Skeletal muscle tissue (tissue), 3 donors: ENCODE measurements at regions not wholly inside any gene's neighbourhood (a gene's known extent, or its start where the extent isn't known, plus 50 kb on each side); places are given as distances from the start of the nearest gene placed in this dataset.
"Not testable (repeated sequence)": the region's sequence is repeated elsewhere in the genome, so short reads cannot be mapped to it uniquely, and the experiment has no call there.

Source experiments
- H3K27ac ChIP-seq: one replicate; pipeline ENCODE4 v1.7.0; 2013; ENCODE audit warnings: mild to moderate bottlenecking, low read depth, low read length, inconsistent platforms
- H3K27me3 ChIP-seq, 3 donors: one replicate each; pipeline ENCODE4 v1.7.0; 2013; ENCODE audit warnings: low read length in 3 of 3; ENCODE audit not compliant: control insufficient read depth in 3 of 3, insufficient read depth in 3 of 3
- H3K36me3 ChIP-seq, 3 donors: one replicate each; pipeline ENCODE4 v1.7.0; 2013; ENCODE audit warnings: low read length in 3 of 3; ENCODE audit not compliant: control insufficient read depth in 3 of 3, insufficient read depth in 3 of 3
- H3K4me1 ChIP-seq, 3 donors: one replicate each; pipeline ENCODE4 v1.7.0; 2013; ENCODE audit warnings: low read length in 3 of 3, mild to moderate bottlenecking in 3 of 3; ENCODE audit not compliant: control insufficient read depth in 3 of 3, insufficient read depth in 3 of 3
- H3K4me3 ChIP-seq, 3 donors: one replicate each; pipeline ENCODE4 v1.7.0; 2013; ENCODE audit warnings: low read length in 3 of 3
- H3K9ac ChIP-seq, 3 donors: one replicate each; pipeline ENCODE4 v1.7.0; 2013; ENCODE audit warnings: low read length in 3 of 3, mild to moderate bottlenecking in 3 of 3, moderate library complexity in 2 of 3, low read depth in 1 of 3
- H3K9me3 ChIP-seq, 3 donors: one replicate each; pipeline ENCODE4 v1.7.0; 2013; ENCODE audit warnings: low read length in 3 of 3; ENCODE audit not compliant: control insufficient read depth in 3 of 3
- donor health status: Osteomylitis.

GRCh38 chr11:92594251-92594650 is 369.6 kb downstream of the FAT3 start:
- no peaks in the 10 kb centered on the region for H3K27me3 ChIP-seq
- H3K4me1 ChIP-seq = no peaks in the 10 kb centered on the region
- no peak overlapping the region for H3K27ac ChIP-seq
- no peak overlapping the region for H3K9ac ChIP-seq
- no peaks in the 10 kb centered on the region for H3K36me3 ChIP-seq
- no peak overlapping the region for H3K4me3 ChIP-seq
- no peaks in the 10 kb centered on the region for H3K9me3 ChIP-seq

- Histone ChIP-seq H3K36me3 (no peaks in the 10 kb centered on the region), H3K4me3 (no peak overlapping the region), H3K9ac (no peak overlapping the region), H3K27me3 (no peaks in the 10 kb centered on the region), H3K4me1 (no peaks in the 10 kb centered on the region), H3K9me3 (no peaks in the 10 kb centered on the region), H3K27ac (no peak overlapping the region)
Observed at GRCh38 chr11:92595052-92595451, 370.4 kb downstream of the FAT3 start.

- H3K36me3 ChIP-seq = no peaks in the 10 kb centered on the region
- no peak overlapping the region for H3K27ac ChIP-seq
- no peaks in the 10 kb centered on the region for H3K9me3 ChIP-seq
- no peaks in the 10 kb centered on the region for H3K4me1 ChIP-seq
- no peak overlapping the region for H3K9ac ChIP-seq
- no peaks in the 10 kb centered on the region for H3K27me3 ChIP-seq
- H3K4me3 ChIP-seq = no peak overlapping the region
Observed at GRCh38 chr11:92596596-92597317, 372.1 kb downstream of the FAT3 start.

- Histone ChIP-seq H3K4me1 (no peaks in the 10 kb centered on the region), H3K9me3 (no peaks in the 10 kb centered on the region), H3K27ac (no peak overlapping the region), H3K9ac (no peak overlapping the region), H3K27me3 (no peaks in the 10 kb centered on the region), H3K4me3 (no peak overlapping the region), H3K36me3 (no peaks in the 10 kb centered on the region)
Observed at GRCh38 chr11:92601048-92601447, 368.4 kb upstream of the MTNR1B start.

DNA sequence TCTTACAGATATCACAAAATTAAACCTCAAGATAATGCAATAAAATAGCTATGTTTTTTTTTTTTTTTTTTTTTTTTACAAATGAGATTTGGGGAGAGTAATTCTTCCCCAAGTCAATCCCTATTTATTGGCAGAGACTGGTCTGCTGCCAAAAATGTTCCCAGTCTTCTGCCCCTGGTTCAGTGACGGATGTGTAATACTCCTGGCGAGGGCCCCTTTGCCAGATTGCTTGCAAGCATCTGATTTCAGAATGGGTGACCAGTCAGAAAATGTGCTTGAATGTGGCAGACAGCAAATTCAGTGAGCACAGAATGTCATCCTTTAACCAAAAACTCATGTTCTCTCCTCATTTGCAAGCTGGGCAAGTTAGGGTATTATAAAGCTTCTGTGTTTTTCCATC is 363.8 kb upstream of the MTNR1B start:
- Histone ChIP-seq H3K9me3 (no peaks in the 10 kb centered on the region), H3K4me3 (no peak overlapping the region), H3K9ac (no peak overlapping the region), H3K36me3 (no peaks in the 10 kb centered on the region), H3K27me3 (no peaks in the 10 kb centered on the region), H3K4me1 (no peaks in the 10 kb centered on the region), H3K27ac (no peak overlapping the region)

DNA sequence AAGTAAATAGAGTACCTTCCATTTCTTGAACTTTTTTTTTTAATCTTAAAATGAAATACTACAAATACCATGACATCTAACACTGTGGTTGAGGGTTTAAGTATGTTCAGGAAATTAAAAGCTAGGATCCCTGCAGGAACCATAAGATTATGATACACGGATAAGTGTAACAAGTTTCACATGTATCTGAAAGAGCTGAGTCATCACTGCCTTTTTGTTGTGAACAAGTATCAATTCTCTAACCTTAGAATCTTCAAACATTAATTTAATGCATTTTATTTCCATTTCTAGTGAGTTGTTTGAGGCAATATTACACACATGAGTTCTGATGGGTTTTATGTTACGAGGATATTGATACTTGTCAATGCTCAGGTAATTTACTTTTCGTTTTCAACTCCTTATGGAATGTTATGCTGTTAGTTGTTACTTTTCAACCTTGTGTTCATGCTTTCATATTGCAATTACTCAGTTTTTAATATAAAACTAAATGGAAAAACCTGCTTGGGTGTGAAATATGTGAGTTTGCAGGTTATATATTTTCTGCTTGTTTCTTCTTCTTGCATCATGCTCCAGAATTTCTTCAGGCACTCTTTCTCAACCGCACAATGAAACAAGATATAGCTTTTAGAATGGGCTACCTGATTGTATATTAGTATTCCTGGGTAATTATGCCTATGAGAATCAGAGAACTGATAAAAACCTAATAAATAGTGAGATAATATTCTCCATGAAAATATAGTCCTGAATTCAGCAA is 361.3 kb upstream of the MTNR1B start:
- no peaks in the 10 kb centered on the region for H3K4me1 ChIP-seq
- no peaks in the 10 kb centered on the region for H3K36me3 ChIP-seq
- H3K27ac ChIP-seq = no peak overlapping the region
- no peak overlapping the region for H3K9ac ChIP-seq
- H3K27me3 ChIP-seq = no peaks in the 10 kb centered on the region
- H3K4me3 ChIP-seq = no peak overlapping the region
- no peaks in the 10 kb centered on the region for H3K9me3 ChIP-seq

DNA sequence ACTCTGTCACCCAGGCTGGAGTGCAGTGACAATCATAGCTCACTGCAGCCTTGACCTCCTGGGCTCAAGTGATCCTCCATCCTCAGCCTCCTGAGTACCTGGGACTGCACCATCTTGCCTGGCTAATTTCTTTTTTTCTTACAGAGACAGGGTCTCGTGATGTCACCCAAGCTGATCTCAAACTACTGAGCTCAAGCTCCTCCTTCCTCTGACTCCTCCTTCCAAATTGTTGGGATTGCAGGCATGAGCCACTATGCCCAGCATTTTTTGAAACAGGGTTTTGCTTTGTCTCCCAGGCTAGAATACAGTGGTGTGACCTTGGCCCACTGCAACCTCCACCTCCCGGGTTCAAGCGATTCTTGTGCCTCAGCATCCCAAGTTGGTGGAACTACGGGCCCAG is 358.3 kb upstream of the MTNR1B start:
- no peak overlapping the region for H3K27ac ChIP-seq
- no peak overlapping the region for H3K9ac ChIP-seq
- H3K4me3 ChIP-seq = no peak overlapping the region
- H3K27me3 ChIP-seq = no peaks in the 10 kb centered on the region
- no peaks in the 10 kb centered on the region for H3K4me1 ChIP-seq
- no peaks in the 10 kb centered on the region for H3K9me3 ChIP-seq
- no peaks in the 10 kb centered on the region for H3K36me3 ChIP-seq

DNA sequence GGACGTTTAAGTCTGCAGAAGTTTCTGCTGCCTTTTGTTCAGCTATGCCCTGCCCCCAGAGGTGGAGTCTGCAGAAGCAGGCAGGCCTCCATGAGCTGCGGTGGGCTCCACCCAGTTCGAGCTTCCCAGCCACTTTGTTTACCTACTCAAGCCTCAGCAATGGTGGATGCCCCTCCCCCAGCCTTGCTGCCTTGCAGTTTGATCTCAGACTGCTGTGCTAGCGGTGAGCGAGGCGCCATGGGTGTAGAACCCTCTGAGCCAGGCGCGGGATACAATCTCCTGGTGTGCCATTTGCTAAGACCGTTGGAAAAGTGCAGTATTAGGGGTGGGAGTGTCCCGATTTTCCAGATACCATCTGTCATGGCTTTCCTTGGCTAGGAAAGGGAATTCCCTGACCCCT is 351.4 kb upstream of the MTNR1B start:
- not testable (repeated sequence) for H3K9me3 ChIP-seq, H3K9ac ChIP-seq, H3K36me3 ChIP-seq, H3K4me1 ChIP-seq, H3K27ac ChIP-seq, H3K4me3 ChIP-seq, H3K27me3 ChIP-seq

- Histone ChIP-seq H3K4me1 (no peaks in the 10 kb centered on the region), H3K9me3 (no peaks in the 10 kb centered on the region), H3K27me3 (no peaks in the 10 kb centered on the region), H3K36me3 (no peaks in the 10 kb centered on the region), H3K4me3 (no peak overlapping the region), H3K9ac (no peak overlapping the region), H3K27ac (no peak overlapping the region)
Observed at GRCh38 chr11:92623055-92623454, 346.4 kb upstream of the MTNR1B start.

DNA sequence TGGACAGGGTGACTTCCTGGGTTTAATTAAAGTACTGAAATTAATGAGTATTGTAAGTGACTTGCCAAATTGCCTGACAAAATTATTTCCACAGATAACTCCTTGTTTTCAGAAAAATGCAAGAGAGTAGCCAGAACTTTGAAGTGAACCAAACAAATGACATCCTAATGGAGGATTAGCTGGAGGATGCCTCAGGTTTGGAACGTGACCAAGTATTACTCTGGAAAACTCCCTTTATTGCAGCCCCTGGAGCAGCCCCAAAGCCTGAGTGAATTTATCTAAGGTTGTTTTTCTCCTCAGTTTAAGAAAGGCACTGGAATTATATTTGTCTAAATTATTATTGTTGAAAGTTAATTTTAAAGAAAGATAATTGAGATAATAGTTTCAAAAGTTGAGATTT is 343.6 kb upstream of the MTNR1B start:
- no peak overlapping the region for H3K9ac ChIP-seq
- no peak overlapping the region for H3K4me3 ChIP-seq

More for the DNA sequence above, 343.6 kb upstream of the MTNR1B start:
- H3K36me3 ChIP-seq = no peaks in the 10 kb centered on the region
- H3K27me3 ChIP-seq = no peaks in the 10 kb centered on the region
- H3K9me3 ChIP-seq = no peaks in the 10 kb centered on the region
- H3K4me1 ChIP-seq = no peaks in the 10 kb centered on the region
- no peak overlapping the region for H3K27ac ChIP-seq
